Endothelial cell of umbilical vein (primary cell): ENCODE measurements at regions not wholly inside any gene's neighbourhood (a gene's known extent, or its start where the extent isn't known, plus 50 kb on each side); places are given as distances from the start of the nearest gene placed in this dataset.

ENCODE experiments used
- BruUV-seq: library from RNA; stranded (reverse); fragments of 400-500 nt; replicated peaks from 2 replicates; lab custom pipeline; 2021; lab: Mats Ljungman, UMichigan
- CTCF ChIA-PET: fragments of 300-600, 350-600 bp; sonication (Branson Sonifier 250); formaldehyde crosslinking; loops from one replicate; lab custom pipeline; 2021; ENCODE audit warnings: antibody characterized with exemption, inconsistent platforms; lab: Charles Lee
- POLR2A ChIA-PET: fragments of 300-600, 350-600 bp; sonication (Branson Sonifier 250); formaldehyde crosslinking; loops from one replicate; lab custom pipeline; 2021; ENCODE audit warnings: antibody characterized with exemption, inconsistent platforms; lab: Charles Lee
- DNase-seq: peaks from one replicate; pipeline ENCODE4 v3.0.0-alpha.2; 2011; ENCODE audit warnings: low read depth, low spot score
- FAIRE-seq: peaks from 2 replicates; lab custom pipeline; 2011; peaks lifted over from hg19 to GRCh38; lab: Jason Lieb, UNC
- H2AFZ ChIP-seq: 2 replicates; pipeline ENCODE4 v1.6.0; 2012; ENCODE audit warnings: low read depth, low read length, control low read depth, inconsistent platforms
- H3K27ac ChIP-seq: 2 replicates; pipeline ENCODE4 v1.5.1; 2011; ENCODE audit warnings: low read depth, mild to moderate bottlenecking, control low read depth, low read length, moderate library complexity; ENCODE audit not compliant: insufficient read depth
- H3K27me3 ChIP-seq, 2 experiments: 2 replicates each; pipeline versions ENCODE4 v1.6.0 to v1.6.1; 2011; ENCODE audit warnings: low read length in 2 of 2, mixed read lengths in 1 of 2; ENCODE audit not compliant: control insufficient read depth in 2 of 2, insufficient read depth in 2 of 2
- H3K36me3 ChIP-seq, 2 experiments: 2 replicates in 1 of 2; 3 replicates in 1 of 2; pipeline ENCODE4 v1.5.1; 2011; ENCODE audit warnings: low read length in 2 of 2, mild to moderate bottlenecking in 1 of 2, moderate library complexity in 1 of 2; ENCODE audit not compliant: control insufficient read depth in 2 of 2, insufficient read depth in 2 of 2; ENCODE audit errors: extremely low read depth in 1 of 2
- H3K4me1 ChIP-seq: 3 replicates; pipeline ENCODE4 v1.5.1; 2011; ENCODE audit warnings: mild to moderate bottlenecking, low read length; ENCODE audit not compliant: control insufficient read depth, insufficient read depth; ENCODE audit errors: extremely low read depth
- H3K4me2 ChIP-seq: 2 replicates; pipeline ENCODE4 v1.6.1; 2011; ENCODE audit warnings: low read length, control low read depth, mixed read lengths; ENCODE audit not compliant: insufficient read depth
- H3K4me3 ChIP-seq, 3 experiments: fragments of 200-600 bp in 1 of 3; sonication (generic), shearing (Covaris generic) in 1 of 3; replicated peaks in 1 of 3; 2 replicates each; pipeline ENCODE4 v1.5.1; 2011 to 2016; ENCODE audit warnings: control low read depth in 3 of 3, low read length in 3 of 3, mild to moderate bottlenecking in 2 of 3, inconsistent platforms in 1 of 3, low read depth in 1 of 3, moderate library complexity in 1 of 3; ENCODE audit not compliant: insufficient read depth in 1 of 3
- H3K79me2 ChIP-seq: 2 replicates; pipeline ENCODE4 v1.6.0; 2012; ENCODE audit warnings: low read length, inconsistent platforms; ENCODE audit not compliant: control insufficient read depth, insufficient read depth
- H3K9ac ChIP-seq: replicated peaks from 2 replicates; pipeline ENCODE3; 2011; ENCODE audit warnings: low read length, control low read depth; ENCODE audit not compliant: insufficient read depth; ENCODE audit errors: extremely low read depth
- H3K9me1 ChIP-seq: replicated peaks from 3 replicates; pipeline ENCODE4 v1.6.0; 2011; ENCODE audit warnings: mild to moderate bottlenecking, low read length; ENCODE audit not compliant: control insufficient read depth, insufficient read depth; ENCODE audit errors: extremely low read depth
- H3K9me3 ChIP-seq: replicated peaks from 2 replicates; pipeline ENCODE4 v1.5.1; 2012; ENCODE audit warnings: low read length, inconsistent platforms; ENCODE audit not compliant: control insufficient read depth, insufficient read depth
- H4K20me1 ChIP-seq: replicated peaks from 2 replicates; pipeline ENCODE3; 2011; ENCODE audit warnings: mild to moderate bottlenecking, low read length; ENCODE audit not compliant: control insufficient read depth, insufficient read depth; ENCODE audit errors: extremely low read depth
- EZH2 ChIP-seq: IDR thresholded peaks from 2 replicates; pipeline ENCODE4 v1.6.1; 2012; ENCODE audit warnings: borderline replicate concordance, low read depth, mild to moderate bottlenecking, moderate library complexity, low read length, inconsistent platforms; ENCODE audit not compliant: severe bottlenecking
- FOS ChIP-seq: IDR thresholded peaks from 2 replicates; pipeline ENCODE4 v1.6.1; 2011; ENCODE audit warnings: mild to moderate bottlenecking, low read length, moderate library complexity, borderline replicate concordance; ENCODE audit not compliant: insufficient read depth
- GATA2 ChIP-seq: IDR thresholded peaks from 2 replicates; pipeline ENCODE4 v1.7.0; 2011; ENCODE audit warnings: low read depth, mild to moderate bottlenecking, moderate library complexity, mixed read lengths, low read length; ENCODE audit not compliant: insufficient read length, insufficient read depth
- JUN ChIP-seq: IDR thresholded peaks from 2 replicates; pipeline ENCODE4 v1.6.1; 2011; ENCODE audit warnings: borderline replicate concordance, low read depth; ENCODE audit not compliant: insufficient read length, insufficient read depth
- MYC ChIP-seq: IDR thresholded peaks from one replicate; pipeline ENCODE4 v1.6.1; 2011; ENCODE audit warnings: mild to moderate bottlenecking, low read depth, low read length
- POLR2A ChIP-seq: IDR thresholded peaks from 2 replicates; pipeline ENCODE4 v1.6.1; 2012; ENCODE audit warnings: low read depth, mild to moderate bottlenecking, control low read depth, low read length
- POLR2AphosphoS5 ChIP-seq: IDR thresholded peaks from 2 replicates; pipeline ENCODE4 v1.6.1; 2012; ENCODE audit warnings: low read depth, mild to moderate bottlenecking, control low read depth, low read length, moderate library complexity; ENCODE audit not compliant: insufficient read depth
- dilution Hi-C: fragments of 300-500 bp; cut with MboI; formaldehyde crosslinking; loops from one replicate; pipeline ENCODE4 v1.15.0; 2019; ENCODE audit warnings: low sequenced_read_pairs; ENCODE audit not compliant: extremely low pct_ligation_motif_present
- intact Hi-C: fragments of 100-400 bp; cut with micrococcal nuclease; formaldehyde crosslinking; loops from one replicate; pipeline ENCODE4 v1.10.0; 2022
- TF ChIP-seq, protein P1 (sequence below): IDR thresholded peaks from 2 replicates; pipeline ENCODE4 v1.6.1; 2011; ENCODE audit not compliant: insufficient read depth, insufficient read length
- TF ChIP-seq, protein P2 (sequence below), 2 donors: IDR thresholded peaks; 1 replicate in 1 of 2; 2 replicates in 1 of 2; pipeline ENCODE4 v1.5.1; 2011; ENCODE audit warnings: low read length in 2 of 2, mild to moderate bottlenecking in 2 of 2, moderate library complexity in 2 of 2, control low read depth in 1 of 2, inconsistent platforms in 1 of 2, low read depth in 1 of 2; ENCODE audit not compliant: insufficient read depth in 1 of 2; ENCODE audit errors: extremely low read depth in 1 of 2

DNA sequence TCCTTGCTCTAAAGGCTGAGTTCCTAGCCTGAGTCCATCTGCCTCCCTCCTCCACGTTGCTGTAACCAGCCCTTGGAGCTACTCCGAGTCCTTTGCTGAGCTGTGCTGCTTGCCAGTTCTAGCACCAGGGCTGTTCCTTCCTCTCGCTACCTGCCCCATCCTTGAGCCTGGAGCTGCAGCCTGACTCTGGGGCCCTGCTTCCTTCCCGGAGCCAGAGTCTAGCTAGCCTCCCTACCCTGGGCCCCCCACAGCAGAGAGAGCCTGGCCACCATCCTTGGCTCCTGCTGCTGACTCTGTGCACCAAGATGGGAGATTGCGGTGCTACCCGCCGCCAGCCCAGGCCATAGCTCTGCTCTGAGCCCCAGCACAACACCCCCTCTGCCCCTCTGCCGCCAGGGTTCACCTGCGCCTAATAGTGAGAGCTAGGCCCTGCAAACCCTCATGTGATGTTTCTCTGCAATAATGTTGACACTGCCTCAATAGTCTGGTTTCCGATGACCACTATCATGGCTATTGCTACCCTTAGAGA lies 135.9 kb upstream of the ASB18 start:
- Histone ChIP-seq H2AFZ (no peak overlapping the region), H3K9ac (no peak overlapping the region), H3K4me1 (no peaks in the 10 kb centered on the region), H3K27me3 (no peaks in the 10 kb centered on the region), H3K79me2 (no peaks in the 10 kb centered on the region), H3K4me2 (no peak overlapping the region), H4K20me1 (no peaks in the 10 kb centered on the region), H3K4me3 (no peak overlapping the region), H3K36me3 (no peaks in the 10 kb centered on the region), H3K9me3 (no peaks in the 10 kb centered on the region), H3K27ac (no peak overlapping the region), H3K9me1 (no peaks in the 10 kb centered on the region)
- FAIRE-seq: no peak
- POLR2A ChIA-PET: no interaction called here
- dilution Hi-C loops (no loop called here), intact Hi-C loops (no loop called here)
- TF ChIP-seq POLR2A: no peak
- no peak for TF ChIP-seq MYC
- TF ChIP-seq, protein P1, sequence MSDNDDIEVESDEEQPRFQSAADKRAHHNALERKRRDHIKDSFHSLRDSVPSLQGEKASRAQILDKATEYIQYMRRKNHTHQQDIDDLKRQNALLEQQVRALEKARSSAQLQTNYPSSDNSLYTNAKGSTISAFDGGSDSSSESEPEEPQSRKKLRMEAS: no peak
- no peak for TF ChIP-seq EZH2
- no peak for TF ChIP-seq POLR2AphosphoS5
- no peak for TF ChIP-seq FOS
- TF ChIP-seq JUN: no peak
- no peak for TF ChIP-seq GATA2
- TF ChIP-seq, protein P2, sequence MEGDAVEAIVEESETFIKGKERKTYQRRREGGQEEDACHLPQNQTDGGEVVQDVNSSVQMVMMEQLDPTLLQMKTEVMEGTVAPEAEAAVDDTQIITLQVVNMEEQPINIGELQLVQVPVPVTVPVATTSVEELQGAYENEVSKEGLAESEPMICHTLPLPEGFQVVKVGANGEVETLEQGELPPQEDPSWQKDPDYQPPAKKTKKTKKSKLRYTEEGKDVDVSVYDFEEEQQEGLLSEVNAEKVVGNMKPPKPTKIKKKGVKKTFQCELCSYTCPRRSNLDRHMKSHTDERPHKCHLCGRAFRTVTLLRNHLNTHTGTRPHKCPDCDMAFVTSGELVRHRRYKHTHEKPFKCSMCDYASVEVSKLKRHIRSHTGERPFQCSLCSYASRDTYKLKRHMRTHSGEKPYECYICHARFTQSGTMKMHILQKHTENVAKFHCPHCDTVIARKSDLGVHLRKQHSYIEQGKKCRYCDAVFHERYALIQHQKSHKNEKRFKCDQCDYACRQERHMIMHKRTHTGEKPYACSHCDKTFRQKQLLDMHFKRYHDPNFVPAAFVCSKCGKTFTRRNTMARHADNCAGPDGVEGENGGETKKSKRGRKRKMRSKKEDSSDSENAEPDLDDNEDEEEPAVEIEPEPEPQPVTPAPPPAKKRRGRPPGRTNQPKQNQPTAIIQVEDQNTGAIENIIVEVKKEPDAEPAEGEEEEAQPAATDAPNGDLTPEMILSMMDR (IDR thresholded peaks at IDR 0.05; ENCODE audit: extremely low read depth in 1 of 2, insufficient read depth in 1 of 2, low read depth in 1 of 2, low read length in 2 of 2): no peak
- no TSS peak for BruUV-seq
- CTCF ChIA-PET: no interaction called here
- no peak for DNase-seq
